ENCODE measurements at regions not wholly inside any gene's neighbourhood (a gene's known extent, or its start where the extent isn't known, plus 50 kb on each side); places are given as distances from the start of the nearest gene placed in this dataset.
"Not testable (repeated sequence)": the region's sequence is repeated elsewhere in the genome, so short reads cannot be mapped to it uniquely, and the experiment has no call there.

DNA sequence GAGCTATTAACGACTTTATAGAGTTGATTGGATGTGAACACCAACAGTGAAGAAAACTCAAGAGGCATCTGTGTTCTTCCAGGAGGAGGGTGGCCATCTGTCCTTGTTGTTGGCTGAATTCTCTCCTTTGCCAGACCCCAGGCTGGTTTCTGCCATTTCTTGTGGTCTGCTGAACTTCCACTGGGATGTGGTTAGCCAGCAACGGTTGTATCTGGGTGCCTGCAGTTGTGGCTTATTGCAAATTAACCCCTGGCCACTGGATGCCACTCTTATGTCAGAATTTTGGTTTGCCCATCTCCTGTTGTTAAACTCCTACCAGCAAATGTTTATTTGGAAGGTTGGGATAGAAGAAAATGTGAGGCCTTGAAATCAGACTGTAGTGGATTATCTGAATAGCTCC is 163.6 kb upstream of the TBC1D5 start:
- Histone ChIP-seq H3K4me1 (ENCODE audit: insufficient read depth, low read length) (no peaks in the 10 kb centered on the region), H3K36me3 (ENCODE audit: insufficient read depth, low read length) (no peaks in the 10 kb centered on the region; the same call in 1 of the 2 replicates), H3K9me3 (ENCODE audit: control insufficient read depth, insufficient read depth, low read length) (no peaks in the 10 kb centered on the region), H3K9ac (ENCODE audit: low read depth, low read length) (no peak overlapping the region)

DNA sequence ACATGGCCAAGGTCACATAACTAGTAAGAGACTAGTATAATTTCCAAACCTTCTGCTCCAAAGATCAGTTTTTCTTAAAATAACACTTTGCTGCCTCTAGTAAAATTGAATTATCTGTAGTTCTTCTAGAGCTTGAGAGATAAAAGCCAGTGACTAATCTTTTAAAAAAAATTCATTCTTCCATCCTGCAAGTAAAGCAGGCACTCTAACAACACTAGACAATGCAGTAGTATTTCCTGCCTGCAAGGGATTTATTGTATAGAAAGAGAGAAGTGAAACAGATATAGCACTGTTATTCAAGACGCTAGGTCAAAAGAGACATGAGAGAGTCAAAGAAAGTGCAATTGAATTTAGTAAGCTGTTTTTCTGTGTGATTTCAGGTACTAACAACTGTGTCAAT is 159.5 kb upstream of the TBC1D5 start:
- Histone ChIP-seq H3K36me3 (ENCODE audit: insufficient read depth, low read length) (no peaks in the 10 kb centered on the region; the same call in 1 of the 2 replicates), H3K4me1 (ENCODE audit: insufficient read depth, low read length) (no peaks in the 10 kb centered on the region), H3K9me3 (ENCODE audit: control insufficient read depth, insufficient read depth, low read length) (no peaks in the 10 kb centered on the region), H3K9ac (ENCODE audit: low read depth, low read length) (no peak overlapping the region)

DNA sequence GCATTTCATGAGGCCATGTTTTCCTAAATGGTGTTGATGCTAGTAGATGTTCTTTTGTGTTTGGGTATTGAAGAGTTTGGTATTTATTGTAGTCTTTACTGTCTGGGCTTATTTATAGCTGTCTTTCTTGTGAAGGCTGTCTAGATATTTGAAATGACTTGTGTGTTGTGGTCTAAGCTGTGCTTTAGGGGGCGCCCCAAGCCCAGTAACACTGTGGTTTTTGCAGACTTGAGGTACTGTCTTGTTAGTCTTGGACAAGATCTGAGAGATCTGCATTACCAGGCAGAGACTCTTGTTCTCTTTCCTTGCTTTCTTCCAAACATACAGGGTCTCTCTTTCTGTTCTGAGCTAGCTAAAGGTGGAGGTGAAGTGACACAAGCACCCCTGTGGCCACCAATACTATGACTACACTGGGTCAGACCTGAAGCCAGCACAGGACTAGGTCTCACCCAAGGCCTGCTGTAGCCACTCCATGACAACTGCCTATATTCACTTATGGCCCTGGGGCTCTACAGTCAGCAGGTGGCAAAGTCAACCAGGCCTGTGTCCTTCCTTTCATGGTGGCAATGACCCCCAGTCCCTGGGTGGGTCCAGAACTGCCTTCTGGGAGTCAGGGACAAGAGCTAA is 152.1 kb upstream of the TBC1D5 start:
- Histone ChIP-seq H3K4me1 (ENCODE audit: insufficient read depth, low read length) (0 out of 2 replicates have a peak, but pooled peaks cover 2% of the 10 kb centered on the region), H3K9ac (ENCODE audit: low read depth, low read length) (no peak overlapping the region), H3K36me3 (ENCODE audit: insufficient read depth, low read length) (no peaks in the 10 kb centered on the region; the same call in 1 of the 2 replicates), H3K9me3 (ENCODE audit: control insufficient read depth, insufficient read depth, low read length) (no peaks in the 10 kb centered on the region)

DNA sequence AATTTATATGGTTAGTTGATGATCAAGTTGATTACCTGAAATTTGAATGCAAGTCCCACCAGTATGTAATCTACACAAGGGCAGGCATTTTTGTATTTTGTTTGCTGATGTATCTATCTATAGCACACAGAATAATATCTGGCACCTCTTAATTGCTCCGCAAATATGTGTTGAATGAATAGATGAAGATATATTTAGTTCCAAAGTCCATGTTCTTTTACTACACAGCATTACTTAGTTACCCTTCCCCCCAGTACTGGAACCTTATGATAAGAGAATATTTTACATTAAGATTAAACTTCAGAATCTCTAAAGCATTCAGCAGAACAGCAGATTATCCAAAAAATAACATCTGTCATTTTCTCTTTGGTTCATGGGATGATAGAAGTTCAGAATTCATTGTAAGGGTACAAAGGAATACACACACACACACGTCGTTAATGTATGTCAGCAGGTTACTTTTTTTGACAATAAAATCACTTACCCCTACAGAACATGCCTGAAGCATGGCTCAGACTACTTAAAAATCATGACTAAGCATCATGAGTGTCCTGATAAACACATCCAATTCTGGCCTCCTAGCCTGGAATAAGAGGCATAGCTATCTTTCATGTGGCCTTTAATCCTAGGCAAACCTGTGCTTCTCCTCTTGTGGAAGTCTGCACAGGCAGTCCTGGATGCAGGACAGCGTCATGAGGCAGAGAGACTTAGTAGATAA is 148.9 kb upstream of the TBC1D5 start:
- no peaks in the 10 kb centered on the region for H3K9me3 ChIP-seq (ENCODE audit: control insufficient read depth, insufficient read depth, low read length)
- H3K9ac ChIP-seq (ENCODE audit: low read depth, low read length): no peak overlapping the region
- H3K4me1 ChIP-seq (ENCODE audit: insufficient read depth, low read length): 0 out of 2 replicates have a peak, but pooled peaks cover 2% of the 10 kb centered on the region
- H3K36me3 ChIP-seq (ENCODE audit: insufficient read depth, low read length): no peaks in the 10 kb centered on the region; the same call in 1 of the 2 replicates

DNA sequence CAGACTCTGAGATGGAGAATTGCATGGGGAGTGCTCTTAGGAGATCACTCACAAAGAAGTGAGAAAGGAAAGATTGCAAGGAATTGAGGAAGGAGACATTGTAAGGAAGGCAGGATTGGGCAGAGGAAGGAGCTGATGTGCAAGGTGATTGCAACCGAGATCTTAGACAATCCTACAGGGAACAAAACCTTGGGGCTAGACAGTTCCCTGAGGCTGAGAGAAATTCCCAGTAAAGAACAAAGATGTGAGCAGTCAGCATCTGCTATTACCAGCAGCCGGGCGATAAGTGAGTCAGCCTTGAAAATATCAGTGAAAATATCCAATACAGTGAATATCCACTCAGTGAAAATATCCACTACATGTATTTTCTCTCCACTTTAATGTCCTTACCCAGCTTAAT is 143.6 kb upstream of the TBC1D5 start:
- H3K36me3 ChIP-seq (ENCODE audit: insufficient read depth, low read length): no peaks in the 10 kb centered on the region
- H3K4me1 ChIP-seq (ENCODE audit: insufficient read depth, low read length): no peaks in the 10 kb centered on the region
- no peak overlapping the region for H3K9ac ChIP-seq (ENCODE audit: low read depth, low read length)
- H3K9me3 ChIP-seq (ENCODE audit: control insufficient read depth, insufficient read depth, low read length): no peaks in the 10 kb centered on the region

DNA sequence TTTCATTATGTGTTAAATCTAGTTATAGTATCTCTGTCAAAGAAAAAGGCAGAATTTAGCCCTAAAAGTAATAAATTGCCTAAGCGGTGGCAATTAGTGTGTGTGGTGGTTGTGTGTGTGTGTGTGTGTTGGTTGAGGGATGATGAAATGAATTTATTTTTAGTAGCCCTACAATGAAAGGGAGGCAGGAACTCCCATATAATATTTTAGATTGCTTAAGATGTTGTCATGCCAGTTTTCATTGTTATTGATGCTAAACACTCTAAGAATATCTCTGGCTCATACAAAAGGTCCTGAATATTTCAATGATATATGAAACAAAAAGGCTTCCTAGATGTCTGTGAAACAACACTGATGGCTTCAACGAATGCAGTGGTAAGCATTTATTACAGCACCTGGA is 140.6 kb upstream of the TBC1D5 start:
- Histone ChIP-seq H3K9ac (ENCODE audit: low read depth, low read length) (no peak overlapping the region), H3K36me3 (ENCODE audit: insufficient read depth, low read length) (no peaks in the 10 kb centered on the region), H3K9me3 (ENCODE audit: control insufficient read depth, insufficient read depth, low read length) (no peaks in the 10 kb centered on the region), H3K4me1 (ENCODE audit: insufficient read depth, low read length) (no peaks in the 10 kb centered on the region)

DNA sequence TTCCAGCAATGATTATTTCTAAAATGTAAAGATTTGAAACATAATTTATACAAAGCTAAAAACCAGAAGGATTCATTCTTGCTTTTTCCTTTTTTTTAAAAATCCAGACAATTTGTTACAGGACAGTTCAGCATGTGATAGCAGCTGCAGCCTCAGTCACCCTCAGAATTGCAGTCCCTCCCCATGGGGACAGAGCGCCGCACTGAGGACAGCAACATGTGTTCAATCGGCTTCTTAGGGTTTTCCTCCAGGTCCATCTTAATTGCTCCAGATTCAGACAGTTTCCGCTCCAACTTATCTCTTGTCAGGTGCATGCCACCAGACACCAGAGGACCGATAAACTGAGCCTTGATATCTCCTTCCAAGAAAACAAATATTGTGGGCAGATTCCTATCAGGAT is 134.9 kb upstream of the TBC1D5 start:
- no peaks in the 10 kb centered on the region for H3K9me3 ChIP-seq (ENCODE audit: control insufficient read depth, insufficient read depth, low read length)
- H3K36me3 ChIP-seq (ENCODE audit: insufficient read depth, low read length): no peaks in the 10 kb centered on the region
- H3K9ac ChIP-seq (ENCODE audit: low read depth, low read length): no peak overlapping the region
- H3K4me1 ChIP-seq (ENCODE audit: insufficient read depth, low read length): no peaks in the 10 kb centered on the region

DNA sequence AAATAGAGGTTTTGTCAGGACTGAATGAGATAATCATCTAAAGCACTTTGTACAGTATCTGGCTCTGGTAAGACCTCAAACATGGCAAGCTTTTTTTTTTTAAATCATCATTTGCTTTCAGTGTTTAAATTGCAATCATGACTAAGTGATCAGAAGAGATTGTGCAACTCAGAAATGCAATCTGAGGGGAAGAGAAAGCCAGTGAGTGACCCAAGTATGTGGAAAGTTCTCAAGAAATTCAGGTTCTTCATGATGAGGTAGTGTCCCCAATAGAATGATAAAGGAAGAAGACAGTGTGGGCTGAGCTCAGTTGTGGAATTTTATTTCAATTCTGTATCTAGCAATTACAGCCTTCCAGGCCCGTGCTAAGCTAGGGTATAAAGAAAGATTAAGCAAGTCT is 132.2 kb upstream of the TBC1D5 start:
- H3K36me3 ChIP-seq (ENCODE audit: insufficient read depth, low read length): no peaks in the 10 kb centered on the region
- no peaks in the 10 kb centered on the region for H3K9me3 ChIP-seq (ENCODE audit: control insufficient read depth, insufficient read depth, low read length)
- H3K9ac ChIP-seq (ENCODE audit: low read depth, low read length): no peak overlapping the region
- no peaks in the 10 kb centered on the region for H3K4me1 ChIP-seq (ENCODE audit: insufficient read depth, low read length)

DNA sequence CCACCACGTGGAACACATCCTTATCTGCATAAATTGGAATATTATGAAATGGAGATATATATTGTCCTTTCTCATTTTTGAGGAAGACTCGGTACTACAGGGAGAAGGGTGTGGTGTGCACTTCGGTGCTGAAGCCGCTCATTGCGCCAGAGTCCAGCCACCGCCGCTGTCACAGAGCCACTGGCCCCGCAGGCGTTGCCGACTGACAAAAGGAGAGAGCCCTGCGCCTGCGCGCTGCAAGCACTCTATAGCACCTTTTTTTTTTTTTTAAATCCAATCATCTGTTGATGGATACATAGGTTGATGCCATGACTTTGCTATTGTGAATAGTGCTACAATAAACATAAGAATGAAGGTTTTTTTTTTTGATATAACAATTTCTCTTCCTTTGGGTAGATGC is 130.0 kb upstream of the TBC1D5 start:
- Histone ChIP-seq H3K4me1 (ENCODE audit: insufficient read depth, low read length) (no peaks in the 10 kb centered on the region), H3K9me3 (ENCODE audit: control insufficient read depth, insufficient read depth, low read length) (no peaks in the 10 kb centered on the region), H3K9ac (ENCODE audit: low read depth, low read length) (no peak overlapping the region), H3K36me3 (ENCODE audit: insufficient read depth, low read length) (no peaks in the 10 kb centered on the region)

DNA sequence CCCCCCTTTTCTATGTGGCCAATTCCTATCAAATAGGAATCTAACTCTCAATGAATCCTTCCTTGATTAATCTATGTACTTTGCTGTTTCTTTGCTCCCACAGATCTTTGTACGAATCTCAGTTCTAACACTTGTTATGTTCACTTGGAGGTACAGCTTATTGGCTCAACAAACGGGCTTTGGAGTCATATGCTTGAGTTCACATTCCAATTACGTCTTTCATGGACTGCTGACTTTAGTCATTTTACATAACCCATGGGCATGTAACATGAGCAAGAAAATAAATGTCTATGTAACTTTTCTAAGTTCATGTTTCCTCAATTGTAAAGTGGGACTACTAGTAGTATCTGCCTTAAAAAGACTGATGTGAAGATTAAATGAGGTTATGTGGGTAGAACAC is 123.2 kb upstream of the TBC1D5 start:
- H3K9ac ChIP-seq (ENCODE audit: low read depth, low read length): no peak overlapping the region
- H3K36me3 ChIP-seq (ENCODE audit: insufficient read depth, low read length): no peaks in the 10 kb centered on the region
- H3K4me1 ChIP-seq (ENCODE audit: insufficient read depth, low read length): peaks cover 6% of the 10 kb centered on the region; the same call in 1 of the 2 replicates
- H3K9me3 ChIP-seq (ENCODE audit: control insufficient read depth, insufficient read depth, low read length): no peaks in the 10 kb centered on the region

DNA sequence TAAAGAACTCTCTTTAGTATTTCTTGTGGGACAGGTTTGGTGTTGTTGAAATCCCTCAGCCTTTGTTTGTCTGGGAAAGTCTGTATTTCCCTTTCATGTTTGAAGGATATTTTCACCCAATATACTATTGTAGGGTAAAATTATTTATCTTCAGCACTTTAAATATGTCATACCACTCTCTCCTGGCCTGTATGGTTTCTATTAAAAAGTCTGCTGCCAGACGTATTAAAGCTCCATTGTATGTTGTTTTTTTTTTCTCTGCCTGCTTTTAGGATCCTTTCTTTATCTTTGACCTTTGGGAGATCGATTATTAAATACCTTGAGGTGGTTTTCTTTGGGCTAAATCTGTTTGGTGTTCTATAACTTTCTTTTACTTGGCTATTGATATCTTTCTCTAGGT is 119.0 kb upstream of the TBC1D5 start:
- Histone ChIP-seq H3K9me3 (ENCODE audit: control insufficient read depth, insufficient read depth, low read length) (no peaks in the 10 kb centered on the region), H3K9ac (ENCODE audit: low read depth, low read length) (peak overlapping the region; percentile 71), H3K4me1 (ENCODE audit: insufficient read depth, low read length) (peaks cover 6% of the 10 kb centered on the region; the same call in 1 of the 2 replicates), H3K36me3 (ENCODE audit: insufficient read depth, low read length) (no peaks in the 10 kb centered on the region)

DNA sequence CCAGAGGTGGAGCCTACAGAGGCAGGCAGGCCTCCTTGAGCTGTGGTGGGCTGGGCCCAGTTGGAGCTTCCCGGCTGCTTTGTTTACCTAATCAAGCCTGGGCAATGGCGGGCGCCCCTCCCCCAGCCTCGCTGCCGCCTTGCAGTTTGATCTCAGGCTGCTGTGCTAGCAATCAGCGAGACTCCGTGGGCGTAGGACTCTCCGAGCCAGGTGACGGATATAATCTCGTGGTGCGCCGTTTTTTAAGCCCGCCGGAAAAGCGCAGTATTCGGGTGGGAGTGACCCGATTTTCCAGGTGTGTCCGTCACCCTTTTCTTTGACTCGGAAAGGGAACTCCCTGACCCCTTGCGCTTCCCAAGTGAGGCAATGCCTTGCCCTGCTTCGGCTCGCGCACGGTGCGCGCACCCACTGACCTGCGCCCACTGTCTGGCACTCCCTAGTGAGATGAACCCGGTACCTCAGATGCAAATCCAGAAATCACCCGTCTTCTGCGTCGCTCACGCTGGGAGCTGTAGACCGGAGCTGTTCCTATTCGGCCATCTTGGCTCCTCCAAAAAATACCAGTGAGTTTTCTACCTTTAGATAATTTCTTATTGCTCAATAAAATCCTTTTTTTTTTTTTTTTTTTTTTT is 118.5 kb upstream of the TBC1D5 start:
- not testable (repeated sequence) for H3K36me3 ChIP-seq (ENCODE audit: insufficient read depth, low read length); H3K9me3 ChIP-seq (ENCODE audit: control insufficient read depth, insufficient read depth, low read length); H3K4me1 ChIP-seq (ENCODE audit: insufficient read depth, low read length)
- H3K9ac ChIP-seq (ENCODE audit: low read depth, low read length): peak overlapping the region; percentile 71

DNA sequence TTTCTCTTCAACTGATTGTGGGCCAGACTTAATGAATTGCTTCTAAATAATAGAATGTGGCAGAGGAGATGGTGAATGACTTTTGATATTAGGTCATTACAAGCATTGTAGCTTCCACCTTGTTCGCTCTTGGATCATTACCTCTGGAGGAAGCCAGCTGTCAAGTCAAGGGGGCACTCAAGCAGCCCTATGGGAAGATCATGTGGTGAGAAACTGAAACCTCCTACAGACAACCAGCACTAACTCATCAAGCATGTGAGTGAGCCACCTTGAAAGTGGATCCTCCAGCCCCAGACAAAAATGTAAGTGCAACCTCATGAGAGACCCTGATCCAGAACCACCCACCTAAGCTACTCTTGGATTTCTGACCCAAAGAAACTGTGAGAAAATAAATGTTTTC is 109.8 kb upstream of the TBC1D5 start:
- H3K36me3 ChIP-seq (ENCODE audit: insufficient read depth, low read length): no peaks in the 10 kb centered on the region
- no peaks in the 10 kb centered on the region for H3K9me3 ChIP-seq (ENCODE audit: control insufficient read depth, insufficient read depth, low read length)
- H3K9ac ChIP-seq (ENCODE audit: low read depth, low read length): no peak overlapping the region
- H3K4me1 ChIP-seq (ENCODE audit: insufficient read depth, low read length): no peaks in the 10 kb centered on the region

DNA sequence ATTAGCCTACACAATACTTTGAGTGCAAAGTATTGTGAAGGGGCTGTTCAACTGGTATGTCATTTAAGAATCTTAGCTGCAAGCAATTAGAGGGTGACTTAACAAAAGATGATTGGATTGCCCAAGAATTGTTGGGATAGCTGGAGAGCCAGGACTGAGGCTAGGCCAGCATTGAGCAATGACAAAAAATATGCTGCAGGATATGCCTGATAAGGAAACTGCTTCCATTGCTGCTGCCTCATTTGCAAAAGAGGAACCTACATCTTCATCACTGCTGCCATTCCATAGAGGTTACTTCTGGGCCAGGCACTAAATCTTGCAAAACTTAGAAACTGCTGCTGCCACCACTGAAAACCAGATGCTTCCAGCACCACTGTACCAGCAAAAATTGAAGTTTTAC is 108.0 kb upstream of the TBC1D5 start:
- no peak overlapping the region for H3K9ac ChIP-seq (ENCODE audit: low read depth, low read length)
- H3K9me3 ChIP-seq (ENCODE audit: control insufficient read depth, insufficient read depth, low read length): no peaks in the 10 kb centered on the region
- H3K36me3 ChIP-seq (ENCODE audit: insufficient read depth, low read length): no peaks in the 10 kb centered on the region
- H3K4me1 ChIP-seq (ENCODE audit: insufficient read depth, low read length): no peaks in the 10 kb centered on the region

DNA sequence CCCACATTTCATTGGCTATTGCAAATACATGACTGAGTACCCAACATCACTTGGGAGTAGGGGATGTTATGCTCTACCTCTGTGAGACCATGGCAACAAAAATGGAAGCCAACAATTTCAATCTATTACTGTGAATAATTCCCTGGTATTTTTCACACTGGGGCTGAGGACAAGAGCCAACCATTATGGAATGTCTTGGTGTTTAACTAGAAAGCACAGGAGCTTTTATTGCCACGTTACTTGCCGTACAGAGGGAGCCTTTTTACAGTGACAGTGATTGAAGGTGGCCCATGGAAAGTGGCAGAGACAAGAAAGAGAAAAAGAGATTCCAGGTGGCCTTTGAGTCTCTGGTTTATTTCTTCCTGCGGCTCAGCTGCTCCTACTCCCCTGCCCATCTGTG is 105.7 kb upstream of the TBC1D5 start:
- Histone ChIP-seq H3K4me1 (ENCODE audit: insufficient read depth, low read length) (no peaks in the 10 kb centered on the region), H3K9ac (ENCODE audit: low read depth, low read length) (no peak overlapping the region), H3K36me3 (ENCODE audit: insufficient read depth, low read length) (no peaks in the 10 kb centered on the region), H3K9me3 (ENCODE audit: control insufficient read depth, insufficient read depth, low read length) (no peaks in the 10 kb centered on the region)
